Progenitor cell of endocrine pancreas (in vitro differentiated cells): ENCODE measurements at regions not wholly inside any gene's neighbourhood (a gene's known extent, or its start where the extent isn't known, plus 50 kb on each side); places are given as distances from the start of the nearest gene placed in this dataset.
"Not testable (repeated sequence)": the region's sequence is repeated elsewhere in the genome, so short reads cannot be mapped to it uniquely, and the experiment has no call there.

Experiments
- DNase-seq: peaks from one replicate; pipeline ENCODE4 v3.0.0; 2021; ENCODE audit warnings: low spot score; ENCODE audit not compliant: unreplicated experiment
- H3K27ac Mint-ChIP-seq: 2 replicates; pipeline ENCODE4 v1.8.0; 2021; ENCODE audit warnings: mild to moderate bottlenecking, moderate library complexity, mixed read lengths
- H3K27me3 Mint-ChIP-seq: 2 replicates; pipeline ENCODE4 v1.8.0; 2021; ENCODE audit warnings: mixed read lengths
- H3K36me3 Mint-ChIP-seq: 2 replicates; pipeline ENCODE4 v1.8.0; 2022; ENCODE audit warnings: mixed read lengths; ENCODE audit not compliant: insufficient read depth
- H3K4me1 Mint-ChIP-seq: 2 replicates; pipeline ENCODE4 v1.8.0; 2021; ENCODE audit warnings: low read depth, mixed read lengths
- H3K4me3 Mint-ChIP-seq: 2 replicates; pipeline ENCODE4 v1.8.0; 2021; ENCODE audit warnings: low read depth, mild to moderate bottlenecking, moderate library complexity, mixed read lengths
- H3K9me3 Mint-ChIP-seq: 2 replicates; pipeline ENCODE4 v1.8.0; 2021; ENCODE audit warnings: low read depth, mixed read lengths
- CTCF ChIP-seq: fragments of 200-600 bp; sonication (generic); IDR thresholded peaks from one replicate; pipeline ENCODE4 v1.5.0; 2021; ENCODE audit warnings: antibody characterized with exemption, mild to moderate bottlenecking; ENCODE audit not compliant: unreplicated experiment

GRCh38 chr14:49106741-49107667 lies 479.2 kb downstream of the RPS29 start:
- H3K27me3 Mint-ChIP-seq: no peaks in the 10 kb centered on the region
- H3K9me3 Mint-ChIP-seq: peaks cover 3% of the 10 kb centered on the region
- TF ChIP-seq CTCF: no peak
- H3K4me3 Mint-ChIP-seq: no peak overlapping the region
- H3K36me3 Mint-ChIP-seq: no peaks in the 10 kb centered on the region
- H3K4me1 Mint-ChIP-seq: peaks cover 8% of the 10 kb centered on the region
- no peak overlapping the region for H3K27ac Mint-ChIP-seq
- no peak for DNase-seq

GRCh38 chr14:49105956-49106355 lies 480.2 kb downstream of the RPS29 start:
- Mint-ChIP-seq H3K4me3 (no peak overlapping the region), H3K4me1 (peaks cover 8% of the 10 kb centered on the region), H3K36me3 (no peaks in the 10 kb centered on the region), H3K27ac (no peak overlapping the region), H3K9me3 (peaks cover 3% of the 10 kb centered on the region), H3K27me3 (no peaks in the 10 kb centered on the region)
- no peak for TF ChIP-seq CTCF
- no peak for DNase-seq

- no peak for DNase-seq
- no peaks in the 10 kb centered on the region for H3K27me3 Mint-ChIP-seq
- TF ChIP-seq CTCF: no peak
- no peak overlapping the region for H3K27ac Mint-ChIP-seq
- H3K4me3 Mint-ChIP-seq: no peak overlapping the region
- H3K4me1 Mint-ChIP-seq: peaks cover 8% of the 10 kb centered on the region
- no peaks in the 10 kb centered on the region for H3K36me3 Mint-ChIP-seq
- peaks cover 3% of the 10 kb centered on the region for H3K9me3 Mint-ChIP-seq
Measured at GRCh38 chr14:49105512-49105911, 480.7 kb downstream of the RPS29 start.

- Mint-ChIP-seq H3K27me3 (no peaks in the 10 kb centered on the region), H3K27ac (no peak overlapping the region), H3K36me3 (no peaks in the 10 kb centered on the region), H3K9me3 (no peaks in the 10 kb centered on the region), H3K4me1 (no peaks in the 10 kb centered on the region), H3K4me3 (no peak overlapping the region)
- TF ChIP-seq CTCF: no peak
- DNase-seq: no peak
Measured at GRCh38 chr14:49092345-49092744, 493.8 kb downstream of the RPS29 start.

GRCh38 chr14:49089107-49089506 lies 497.1 kb downstream of the RPS29 start:
- no peak for TF ChIP-seq CTCF
- DNase-seq: no peak
- H3K9me3 Mint-ChIP-seq: no peaks in the 10 kb centered on the region
- H3K4me3 Mint-ChIP-seq: no peak overlapping the region
- H3K27ac Mint-ChIP-seq: no peak overlapping the region
- H3K36me3 Mint-ChIP-seq: no peaks in the 10 kb centered on the region
- H3K27me3 Mint-ChIP-seq: no peaks in the 10 kb centered on the region
- no peaks in the 10 kb centered on the region for H3K4me1 Mint-ChIP-seq

- not testable (repeated sequence) for DNase-seq, H3K36me3 Mint-ChIP-seq, H3K9me3 Mint-ChIP-seq, H3K4me3 Mint-ChIP-seq, H3K4me1 Mint-ChIP-seq, H3K27ac Mint-ChIP-seq, H3K27me3 Mint-ChIP-seq
Measured at GRCh38 chr14:49073292-49073691, 512.9 kb downstream of the RPS29 start.
